ENCODE measurements at regions not wholly inside any gene's neighbourhood (a gene's known extent, or its start where the extent isn't known, plus 50 kb on each side); places are given as distances from the start of the nearest gene placed in this dataset.

DNA sequence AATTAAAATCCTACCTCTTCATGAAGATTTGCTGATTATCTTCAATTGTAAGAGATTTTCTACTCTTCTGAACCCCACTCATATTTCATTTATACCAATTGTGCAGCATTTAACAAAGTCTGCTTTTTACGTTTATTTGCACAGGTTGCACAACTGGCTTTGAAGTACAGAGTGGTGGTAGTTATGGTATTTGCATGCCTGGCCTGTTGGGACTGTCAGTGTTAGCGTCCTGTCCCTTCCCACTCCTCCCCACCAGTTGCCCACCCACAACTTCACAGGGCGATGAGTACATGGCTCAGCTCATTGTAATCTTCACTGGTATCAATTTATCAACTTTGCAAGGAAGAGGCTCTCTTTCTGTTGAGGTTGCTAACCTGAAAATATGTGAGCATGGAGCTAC, 372.3 kb downstream of the AASDHPPT start:
- DNase-seq (ENCODE audit: extremely low read depth, low read depth), result no peak
- no peak for TF ChIP-seq CTCF (IDR thresholded peaks at IDR 0.05; ENCODE audit: low read depth, low read length)

GRCh38 chr11:106451228-106451922, 373.9 kb downstream of the AASDHPPT start:
- no peak for TF ChIP-seq CTCF (IDR thresholded peaks at IDR 0.05; ENCODE audit: low read depth, low read length)
- DNase-seq (ENCODE audit: extremely low read depth, low read depth), result no peak

- no peak for TF ChIP-seq CTCF (IDR thresholded peaks at IDR 0.05; ENCODE audit: low read depth, low read length)
- DNase-seq (ENCODE audit: extremely low read depth, low read depth), result no peak
These were observed 379.2 kb downstream of the AASDHPPT start for GRCh38 chr11:106456647-106457046.

DNA sequence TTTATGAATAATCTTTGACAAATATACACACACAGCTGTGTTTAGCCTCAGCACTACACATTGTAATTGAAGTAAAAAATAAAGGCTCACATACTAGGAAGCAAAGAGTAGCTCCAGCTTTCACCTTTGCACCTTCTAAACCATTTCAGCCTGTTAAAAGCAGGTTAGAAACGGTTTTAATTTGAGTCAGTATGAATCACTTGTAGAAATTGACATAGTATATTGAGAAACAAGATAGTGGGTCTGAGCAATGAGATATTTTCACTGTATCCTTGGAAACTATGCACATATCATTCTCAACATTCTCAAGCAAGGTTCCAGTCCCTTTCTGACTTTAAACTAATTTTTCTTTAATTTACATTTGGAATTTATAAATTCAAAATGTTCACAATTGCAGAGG, 380.3 kb downstream of the AASDHPPT start:
- no peak for TF ChIP-seq CTCF (IDR thresholded peaks at IDR 0.05; ENCODE audit: low read depth, low read length)
- no peak for DNase-seq (ENCODE audit: extremely low read depth, low read depth)

DNA sequence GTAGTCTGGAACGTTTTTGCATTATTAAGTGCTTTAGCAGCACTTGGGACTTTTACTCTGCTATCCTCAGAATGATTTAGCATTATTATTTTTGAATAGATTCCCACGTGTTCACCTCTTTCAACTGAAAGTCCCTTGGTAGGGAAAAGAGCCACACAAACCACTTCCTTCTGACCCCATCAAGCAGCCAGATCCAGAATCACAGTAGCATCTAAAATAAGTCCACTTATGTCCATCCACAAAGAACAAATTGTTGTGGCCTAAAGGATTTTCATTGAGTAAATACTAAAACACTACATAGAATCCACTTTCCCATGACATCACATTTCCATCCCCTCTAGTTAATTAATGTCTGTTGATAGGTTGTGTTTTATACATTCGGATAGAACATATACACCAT, 381.7 kb downstream of the AASDHPPT start:
- TF ChIP-seq CTCF (IDR thresholded peaks at IDR 0.05; ENCODE audit: low read depth, low read length), result no peak
- no peak for DNase-seq (ENCODE audit: extremely low read depth, low read depth)

GRCh38 chr11:106461148-106461691, 383.8 kb downstream of the AASDHPPT start:
- DNase-seq (ENCODE audit: extremely low read depth, low read depth), result no peak
- TF ChIP-seq CTCF (IDR thresholded peaks at IDR 0.05; ENCODE audit: low read depth, low read length), result no peak

DNA sequence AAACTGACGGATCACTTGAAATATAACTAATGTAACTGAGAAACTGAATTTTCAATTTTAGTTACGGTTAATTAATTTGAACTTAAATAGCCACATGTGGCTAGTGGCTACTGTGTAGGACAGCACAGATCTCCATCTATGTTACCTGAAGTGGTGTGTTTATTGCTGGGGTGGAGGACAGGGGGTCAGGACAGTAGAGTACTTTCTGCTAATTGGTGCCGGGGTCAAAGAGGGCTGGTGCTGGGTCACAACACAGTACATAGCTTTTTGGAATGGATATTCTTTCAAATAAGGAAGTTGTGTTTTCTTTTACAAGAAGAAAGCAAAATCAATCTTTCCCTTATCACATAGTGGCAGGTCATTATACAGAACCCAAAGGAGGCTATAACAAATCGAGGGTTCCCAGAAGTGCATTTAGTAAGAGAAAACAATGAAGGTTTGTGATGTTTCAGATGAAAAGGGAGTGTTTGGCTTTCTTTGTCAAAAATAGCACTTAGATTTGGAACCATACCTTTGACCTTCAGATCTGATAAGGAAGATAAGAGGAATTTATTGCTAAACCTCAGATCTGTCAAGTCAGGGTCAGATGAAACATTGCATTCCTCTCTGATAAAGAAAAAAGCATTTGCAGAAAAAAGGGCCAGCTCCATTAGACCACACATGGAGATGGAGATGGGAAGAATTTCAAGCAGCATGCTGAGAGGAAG, 384.5 kb downstream of the AASDHPPT start:
- no peak for TF ChIP-seq CTCF (IDR thresholded peaks at IDR 0.05; ENCODE audit: low read depth, low read length)
- no peak for DNase-seq (ENCODE audit: extremely low read depth, low read depth)
